ENCODE measurements at regions not wholly inside any gene's neighbourhood (a gene's known extent, or its start where the extent isn't known, plus 50 kb on each side); places are given as distances from the start of the nearest gene placed in this dataset.

- Histone ChIP-seq H3K27me3 (ENCODE audit: control insufficient read depth, insufficient read depth, low read length) (no peaks in the 10 kb centered on the region), H3K4me3 (ENCODE audit: low read depth, low read length) (no peak overlapping the region), H3K36me3 (ENCODE audit: control insufficient read depth, insufficient read depth, low read length) (no peaks in the 10 kb centered on the region)
- no peak for DNase-seq (ENCODE audit: low read depth)
- TF ChIP-seq, protein P1, sequence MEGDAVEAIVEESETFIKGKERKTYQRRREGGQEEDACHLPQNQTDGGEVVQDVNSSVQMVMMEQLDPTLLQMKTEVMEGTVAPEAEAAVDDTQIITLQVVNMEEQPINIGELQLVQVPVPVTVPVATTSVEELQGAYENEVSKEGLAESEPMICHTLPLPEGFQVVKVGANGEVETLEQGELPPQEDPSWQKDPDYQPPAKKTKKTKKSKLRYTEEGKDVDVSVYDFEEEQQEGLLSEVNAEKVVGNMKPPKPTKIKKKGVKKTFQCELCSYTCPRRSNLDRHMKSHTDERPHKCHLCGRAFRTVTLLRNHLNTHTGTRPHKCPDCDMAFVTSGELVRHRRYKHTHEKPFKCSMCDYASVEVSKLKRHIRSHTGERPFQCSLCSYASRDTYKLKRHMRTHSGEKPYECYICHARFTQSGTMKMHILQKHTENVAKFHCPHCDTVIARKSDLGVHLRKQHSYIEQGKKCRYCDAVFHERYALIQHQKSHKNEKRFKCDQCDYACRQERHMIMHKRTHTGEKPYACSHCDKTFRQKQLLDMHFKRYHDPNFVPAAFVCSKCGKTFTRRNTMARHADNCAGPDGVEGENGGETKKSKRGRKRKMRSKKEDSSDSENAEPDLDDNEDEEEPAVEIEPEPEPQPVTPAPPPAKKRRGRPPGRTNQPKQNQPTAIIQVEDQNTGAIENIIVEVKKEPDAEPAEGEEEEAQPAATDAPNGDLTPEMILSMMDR (IDR thresholded peaks at IDR 0.05; ENCODE audit: insufficient read depth, low read length, poor library complexity, severe bottlenecking): no peak
Measured at GRCh38 chr4:26148927-26149326, 171.9 kb upstream of the RBPJ start.

DNA sequence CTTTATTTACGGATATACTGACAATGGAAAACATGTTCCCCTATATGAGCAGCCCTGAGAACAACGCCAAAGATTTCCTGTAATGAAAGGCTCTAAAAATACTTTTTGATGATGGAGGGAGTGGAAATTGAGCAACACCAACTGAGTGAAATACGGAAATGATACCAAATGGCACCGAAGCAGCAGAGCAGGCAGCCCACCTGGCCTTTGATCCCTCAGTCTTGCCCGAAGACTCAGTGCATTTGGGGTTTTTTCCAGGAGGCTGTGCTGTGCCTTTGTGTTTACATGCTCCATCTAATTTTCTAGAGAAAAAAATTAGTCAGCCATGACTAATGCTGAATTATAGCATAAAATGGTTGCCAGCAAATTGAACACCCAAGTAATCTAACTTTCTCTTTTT lies 169.9 kb upstream of the RBPJ start:
- TF ChIP-seq, protein P1 (IDR thresholded peaks at IDR 0.05; ENCODE audit: insufficient read depth, low read length, poor library complexity, severe bottlenecking): no peak
- DNase-seq (ENCODE audit: low read depth): no peak
- Histone ChIP-seq H3K27me3 (ENCODE audit: control insufficient read depth, insufficient read depth, low read length) (no peaks in the 10 kb centered on the region), H3K36me3 (ENCODE audit: control insufficient read depth, insufficient read depth, low read length) (no peaks in the 10 kb centered on the region), H3K4me3 (ENCODE audit: low read depth, low read length) (no peak overlapping the region)

- Histone ChIP-seq H3K36me3 (ENCODE audit: control insufficient read depth, insufficient read depth, low read length) (no peaks in the 10 kb centered on the region), H3K4me3 (ENCODE audit: low read depth, low read length) (no peak overlapping the region), H3K27me3 (ENCODE audit: control insufficient read depth, insufficient read depth, low read length) (no peaks in the 10 kb centered on the region)
- TF ChIP-seq, protein P1 (IDR thresholded peaks at IDR 0.05; ENCODE audit: insufficient read depth, low read length, poor library complexity, severe bottlenecking): no peak
- DNase-seq (ENCODE audit: low read depth): no peak
Measured at GRCh38 chr4:26151615-26152014, 169.2 kb upstream of the RBPJ start.

GRCh38 chr4:26152056-26152455 lies 168.8 kb upstream of the RBPJ start:
- Histone ChIP-seq H3K27me3 (ENCODE audit: control insufficient read depth, insufficient read depth, low read length) (no peaks in the 10 kb centered on the region), H3K4me3 (ENCODE audit: low read depth, low read length) (no peak overlapping the region), H3K36me3 (ENCODE audit: control insufficient read depth, insufficient read depth, low read length) (no peaks in the 10 kb centered on the region)
- DNase-seq (ENCODE audit: low read depth): no peak
- TF ChIP-seq, protein P1 (IDR thresholded peaks at IDR 0.05; ENCODE audit: insufficient read depth, low read length, poor library complexity, severe bottlenecking): no peak

DNA sequence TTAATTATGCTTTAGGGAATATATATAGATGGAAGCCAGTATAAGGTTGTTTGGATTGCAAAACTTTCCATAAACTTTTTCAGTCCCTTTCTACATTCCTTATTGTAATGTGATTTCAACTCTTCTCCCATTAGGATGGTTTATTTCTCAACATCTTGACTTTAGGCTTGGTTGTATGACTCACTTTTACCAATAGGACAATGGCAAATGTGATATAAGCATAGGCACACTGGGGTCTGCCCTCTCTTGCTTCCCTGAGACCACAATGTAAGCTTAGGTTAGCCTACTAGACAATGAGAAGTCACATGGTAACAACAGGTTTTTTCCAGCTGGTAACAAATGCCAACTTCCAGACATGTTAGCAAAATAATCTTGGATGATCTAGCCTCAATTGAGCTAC lies 163.3 kb upstream of the RBPJ start:
- H3K36me3 ChIP-seq (ENCODE audit: control insufficient read depth, insufficient read depth, low read length): no peaks in the 10 kb centered on the region
- DNase-seq (ENCODE audit: low read depth): no peak
- TF ChIP-seq, protein P1 (IDR thresholded peaks at IDR 0.05; ENCODE audit: insufficient read depth, low read length, poor library complexity, severe bottlenecking): no peak
- no peak overlapping the region for H3K4me3 ChIP-seq (ENCODE audit: low read depth, low read length)
- no peaks in the 10 kb centered on the region for H3K27me3 ChIP-seq (ENCODE audit: control insufficient read depth, insufficient read depth, low read length)

- no peaks in the 10 kb centered on the region for H3K36me3 ChIP-seq (ENCODE audit: control insufficient read depth, insufficient read depth, low read length)
- H3K27me3 ChIP-seq (ENCODE audit: control insufficient read depth, insufficient read depth, low read length): no peaks in the 10 kb centered on the region
- DNase-seq (ENCODE audit: low read depth): no peak
- TF ChIP-seq, protein P1 (IDR thresholded peaks at IDR 0.05; ENCODE audit: insufficient read depth, low read length, poor library complexity, severe bottlenecking): no peak
- no peak overlapping the region for H3K4me3 ChIP-seq (ENCODE audit: low read depth, low read length)
Measured at GRCh38 chr4:26160591-26160990, 160.2 kb upstream of the RBPJ start.
